Body of pancreas (tissue), 4 donors: ENCODE measurements at regions not wholly inside any gene's neighbourhood (a gene's known extent, or its start where the extent isn't known, plus 50 kb on each side); places are given as distances from the start of the nearest gene placed in this dataset. TPM values are rescaled to one million over a fixed set of nuclear protein-coding genes. Genes with fewer than 3 reads are reported as not detected.
"Not testable (repeated sequence)": the region's sequence is repeated elsewhere in the genome, so short reads cannot be mapped to it uniquely, and the experiment has no call there.

Experiments used
- ATAC-seq: fragments of 150-250 bp; one replicate; pipeline ENCODE4 v1.9.1; 2016
- DNase-seq, 4 donors: peaks; one replicate each; pipeline ENCODE4 v3.0.0-alpha.2; 2019
- H3K27ac ChIP-seq, 4 donors: fragments of 200-600 bp; sonication (generic); 1 replicate in 3 of 4; 2 replicates in 1 of 4; pipeline versions ENCODE4 v1.5.1 to v1.6.1; 2016 to 2019; ENCODE audit warnings: mild to moderate bottlenecking in 1 of 4, mixed read lengths in 1 of 4, moderate library complexity in 1 of 4
- H3K27me3 ChIP-seq, 2 donors: fragments of 200-600 bp; sonication (generic); one replicate each; pipeline ENCODE4 v1.6.0; 2016; ENCODE audit warnings: mild to moderate bottlenecking in 1 of 2
- H3K36me3 ChIP-seq, 2 donors: fragments of 200-600 bp; sonication (generic); replicated peaks in 1 of 2; 2 replicates each; pipeline ENCODE4 v1.5.1; 2016; ENCODE audit warnings: low read depth in 2 of 2; ENCODE audit not compliant: insufficient read depth in 1 of 2
- H3K4me1 ChIP-seq: fragments of 200-600 bp; sonication (generic); one replicate; pipeline ENCODE4 v1.6.0; 2016
- H3K4me3 ChIP-seq, 2 donors: fragments of 200-600 bp; sonication (generic); 1 replicate in 1 of 2; 2 replicates in 1 of 2; pipeline ENCODE4 v1.5.1; 2016 to 2019
- H3K9me3 ChIP-seq, 3 donors: fragments of 200-600 bp; sonication (generic); 1 replicate in 2 of 3; 2 replicates in 1 of 3; pipeline ENCODE4 v1.5.1; 2016
- WGBS, 2 donors: methylation state at CpG; one replicate each; pipeline ENCODE4 v1.1.5; 2017; 5-methylcytosine and 5-hydroxymethylcytosine counted together
- intact Hi-C: fragments of 100-400 bp; cut with DNase I; formaldehyde crosslinking; loops from one replicate; pipeline ENCODE4 v1.15.1; 2023
- small RNA-seq: library from RNA; depleted of rRNA; stranded (forward); fragments of <200 nt; gene quantifications from one replicate; pipeline ENCODE3, GENCODE V24; 2016

DNA sequence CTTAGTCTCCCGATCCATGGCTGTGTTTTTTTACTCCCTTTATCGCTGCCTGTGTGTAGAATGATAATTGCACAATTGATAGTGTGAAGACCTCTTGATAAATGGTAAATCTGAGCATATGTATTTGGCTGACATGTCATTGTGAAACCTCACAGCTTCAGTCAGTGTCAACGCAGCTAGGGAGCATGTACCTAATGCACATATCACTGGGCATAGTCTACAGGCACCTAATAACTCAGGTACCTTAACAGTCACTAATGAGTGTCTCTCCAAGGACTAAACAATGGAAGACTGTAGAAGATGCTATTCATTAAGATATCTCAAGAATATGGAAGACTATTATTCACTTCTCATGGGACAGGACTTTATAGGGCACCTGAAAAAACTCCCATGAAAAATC lies 101.0 kb upstream of the PTPN20 start:
- H3K4me1 ChIP-seq, H3K4me3 ChIP-seq, ATAC-seq, intact Hi-C loops, H3K27ac ChIP-seq, H3K9me3 ChIP-seq, H3K27me3 ChIP-seq, H3K36me3 ChIP-seq, DNase-seq: not testable (repeated sequence)
- WGBS, 2 donors = 85 to 89% methylated on average over 1 to 3 of the region's 3 CpGs

DNA sequence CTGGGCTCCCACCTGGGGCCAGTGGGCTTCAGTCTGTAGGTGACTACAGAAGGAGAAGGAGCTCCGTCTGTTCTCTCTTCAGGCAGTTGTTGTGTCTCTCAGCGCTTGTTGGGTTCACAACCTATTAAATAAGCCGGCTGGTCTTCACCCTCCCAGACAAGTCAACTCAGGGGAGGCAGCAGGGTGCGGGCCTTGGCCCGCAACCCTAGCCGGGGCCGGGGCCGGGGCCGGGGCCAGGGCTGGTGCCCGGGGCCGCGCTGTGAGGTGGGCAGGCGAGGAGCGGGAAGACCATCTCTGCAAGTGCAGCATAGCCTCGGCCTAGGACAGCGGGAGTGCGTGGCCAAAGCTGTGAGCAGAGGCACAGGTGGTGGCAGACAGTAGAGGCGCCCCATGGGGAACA lies 95.1 kb upstream of the PTPN20 start:
- ATAC-seq, H3K27ac ChIP-seq, H3K9me3 ChIP-seq, DNase-seq, H3K4me3 ChIP-seq, intact Hi-C loops, H3K36me3 ChIP-seq, H3K27me3 ChIP-seq, H3K4me1 ChIP-seq: not testable (repeated sequence)
- whole genome bisulfite sequencing, 2 donors = 100% methylated on average over 1 of the region's 18 CpGs; no CpG with 5 or more reads in 1 of the 2 donors

DNA sequence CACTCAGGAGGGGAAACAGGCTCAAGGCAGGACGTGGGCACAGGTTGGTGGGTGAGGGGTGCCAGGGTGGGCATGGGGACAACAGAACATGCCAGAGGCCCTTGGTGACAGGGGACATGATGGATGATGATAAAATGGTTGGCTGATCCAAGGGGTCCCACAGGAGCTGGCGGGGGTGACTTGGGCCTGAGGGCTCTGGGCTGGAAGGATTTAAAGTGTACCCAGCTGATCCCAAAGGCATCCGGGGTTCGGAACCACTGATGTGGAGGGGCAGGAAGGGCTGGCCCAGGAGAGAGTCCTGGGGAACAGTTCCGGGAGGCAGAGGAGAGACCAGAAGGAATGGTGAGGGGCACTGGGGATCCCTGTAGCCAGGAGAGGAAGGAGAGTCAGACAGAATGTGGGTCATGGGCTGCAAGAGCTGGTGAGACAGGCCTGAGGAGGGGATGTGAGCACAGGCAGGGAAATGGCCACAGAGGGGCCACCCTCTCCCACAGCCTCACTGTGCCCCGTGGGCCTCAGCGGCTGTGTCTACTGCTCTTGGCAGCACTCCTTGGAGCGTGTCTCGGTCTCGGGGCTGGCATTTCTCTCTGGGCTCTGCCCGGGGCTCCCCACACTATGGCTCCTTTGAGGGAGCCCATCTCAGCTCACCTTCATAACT lies 70.7 kb upstream of the PTPN20 start:
- H3K4me1 ChIP-seq, H3K27ac ChIP-seq, H3K36me3 ChIP-seq, H3K4me3 ChIP-seq, DNase-seq, intact Hi-C loops, ATAC-seq, H3K9me3 ChIP-seq, H3K27me3 ChIP-seq: not testable (repeated sequence)
- WGBS, 2 donors = 96 to 98% methylated on average over 4 to 5 of the region's 11 CpGs

DNA sequence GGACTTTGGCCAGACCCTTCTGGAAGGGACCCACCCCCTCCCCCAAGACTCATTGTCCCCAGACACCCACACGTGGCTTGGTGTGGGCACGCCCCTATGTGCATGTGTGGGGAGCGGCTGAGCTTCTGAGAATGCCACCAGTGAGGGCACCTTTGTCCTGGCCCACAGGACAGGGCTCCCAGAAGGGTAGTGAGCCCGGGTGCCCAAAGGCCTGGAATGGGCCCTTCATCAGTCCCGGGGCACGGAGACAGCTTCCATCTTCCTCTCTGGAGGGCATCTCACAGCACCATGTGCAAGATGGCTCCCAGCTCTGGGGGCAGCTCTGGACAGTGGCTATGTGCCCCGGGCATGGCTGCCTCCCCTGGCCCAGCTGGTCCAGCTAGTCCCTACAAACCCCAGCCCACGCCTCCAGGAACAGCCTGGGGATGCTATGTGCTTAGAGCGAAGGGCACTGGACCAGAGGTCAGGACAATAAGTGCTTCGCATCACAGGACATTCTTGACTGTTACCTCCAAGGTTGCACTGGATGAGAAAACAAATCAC lies 70.1 kb upstream of the PTPN20 start:
- intact Hi-C loops, H3K36me3 ChIP-seq, H3K9me3 ChIP-seq, H3K4me1 ChIP-seq, ATAC-seq, DNase-seq, H3K27me3 ChIP-seq, H3K4me3 ChIP-seq, H3K27ac ChIP-seq: not testable (repeated sequence)
- no CpG with 5 or more reads among the region's 10 CpGs for WGBS, 2 donors

DNA sequence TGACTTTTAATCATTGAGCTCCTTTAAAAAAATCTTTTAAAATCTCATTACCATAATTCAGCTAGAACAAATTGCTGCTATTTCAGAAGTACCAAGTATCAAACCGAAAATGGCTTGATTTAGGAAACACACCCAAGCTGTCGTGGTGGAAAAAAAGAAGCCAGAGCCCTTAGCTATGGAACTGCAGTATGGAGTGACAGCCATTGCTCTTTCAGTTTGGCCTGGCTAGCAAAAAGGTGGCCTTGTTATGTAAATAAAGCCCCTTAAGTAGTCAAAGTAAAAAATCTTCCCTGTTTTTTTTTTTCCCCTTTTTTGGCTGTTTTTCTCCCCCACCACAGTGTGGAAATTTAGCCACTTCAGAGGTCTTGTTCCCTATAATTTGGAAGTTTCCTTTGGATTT lies 66.0 kb upstream of the PTPN20 start:
- H3K4me3 ChIP-seq, H3K36me3 ChIP-seq, ATAC-seq, H3K4me1 ChIP-seq, intact Hi-C loops, DNase-seq, H3K27ac ChIP-seq, H3K9me3 ChIP-seq, H3K27me3 ChIP-seq: not testable (repeated sequence)
- 42 to 70% methylated on average over 2 of the region's 2 CpGs for WGBS, 2 donors

DNA sequence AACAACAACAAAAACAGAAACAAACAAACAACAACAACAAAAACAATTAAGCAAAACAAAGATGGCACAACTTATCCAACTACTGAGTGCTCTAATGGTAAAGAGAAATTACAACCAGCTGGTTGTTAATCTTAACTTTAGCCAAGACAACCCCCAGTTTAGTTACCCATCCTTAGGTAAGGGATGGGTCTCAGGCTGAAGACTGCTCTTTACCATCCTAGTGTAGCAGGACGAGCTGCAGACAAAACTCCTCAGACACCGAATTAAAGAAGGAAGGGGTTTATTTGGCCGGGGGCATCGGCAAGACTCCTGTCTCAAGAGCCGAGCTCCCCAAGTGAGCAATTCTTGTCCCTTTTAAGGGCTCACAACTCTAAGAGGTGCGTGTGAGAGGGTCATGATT lies 65.6 kb upstream of the PTPN20 start:
- intact Hi-C loops, ATAC-seq, H3K27me3 ChIP-seq, H3K4me3 ChIP-seq, DNase-seq, H3K36me3 ChIP-seq, H3K4me1 ChIP-seq, H3K9me3 ChIP-seq, H3K27ac ChIP-seq: not testable (repeated sequence)
- 50% methylated on average over 1 of the region's 6 CpGs; no CpG with 5 or more reads in 1 of the 2 donors for WGBS, 2 donors

DNA sequence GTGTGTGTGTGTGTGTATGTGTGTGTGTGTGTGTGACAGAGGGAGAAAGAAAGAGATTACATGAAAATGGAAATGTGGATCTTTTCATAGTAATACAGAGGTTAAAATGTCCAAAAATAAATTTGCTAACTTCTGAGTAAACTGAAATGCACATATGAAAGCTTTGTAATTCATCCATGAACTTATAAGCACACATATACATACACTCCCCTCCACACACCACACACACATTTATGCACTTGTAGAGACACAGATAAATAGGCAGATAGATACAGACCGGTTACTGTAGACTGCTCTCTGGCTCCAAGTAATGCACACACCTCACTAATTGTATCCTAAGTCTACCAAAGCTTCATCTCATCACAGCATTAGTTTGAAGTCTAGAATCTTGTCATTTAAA lies 50.5 kb upstream of the PTPN20 start:
- H3K36me3 ChIP-seq, H3K9me3 ChIP-seq, ATAC-seq, intact Hi-C loops, DNase-seq, H3K4me1 ChIP-seq, H3K27me3 ChIP-seq, H3K4me3 ChIP-seq, H3K27ac ChIP-seq: not testable (repeated sequence)
- WGBS, 2 donors = 89% methylated on average over 1 of the region's 1 CpG; no CpG with 5 or more reads in 1 of the 2 donors

Small RNA genes lying in the stretch of these regions (small RNA-seq; reads per million reads assigned to genes)
- not detected for gene RNA5SP311
